AG10803 (cell line): ENCODE measurements at regions not wholly inside any gene's neighbourhood (a gene's known extent, or its start where the extent isn't known, plus 50 kb on each side); places are given as distances from the start of the nearest gene placed in this dataset.

Source experiments
- DNase-seq: peaks from one replicate; pipeline ENCODE4 v3.0.0; 2010; ENCODE audit warnings: low read depth
- H3K4me3 ChIP-seq: 2 replicates; pipeline ENCODE4 v1.5.1; 2011; ENCODE audit warnings: mild to moderate bottlenecking, low read length, control low read depth
- CTCF ChIP-seq: conservative IDR thresholded peaks from 2 replicates; pipeline ENCODE4 v1.5.1; 2011; ENCODE audit warnings: mild to moderate bottlenecking, low read length, control low read depth, inconsistent platforms

- TF ChIP-seq CTCF, result no peak
- DNase-seq, result no peak
- no peak overlapping the region for H3K4me3 ChIP-seq
Measured at GRCh38 chr4:17072483-17072882, 174.0 kb upstream of the LDB2 start.

- H3K4me3 ChIP-seq, result no peak overlapping the region
- DNase-seq, result no peak
- TF ChIP-seq CTCF, result no peak
Measured at GRCh38 chr4:17068891-17069290, 170.4 kb upstream of the LDB2 start.

GRCh38 chr4:17068392-17068791 lies 169.9 kb upstream of the LDB2 start:
- no peak for TF ChIP-seq CTCF
- DNase-seq, result peak; percentile 60
- no peak overlapping the region for H3K4me3 ChIP-seq

GRCh38 chr4:17066972-17067371 lies 168.5 kb upstream of the LDB2 start:
- DNase-seq, result peak; percentile 88
- no peak for TF ChIP-seq CTCF
- H3K4me3 ChIP-seq, result no peak overlapping the region

GRCh38 chr4:17066236-17066635 lies 167.8 kb upstream of the LDB2 start:
- DNase-seq, result peak; percentile 44
- TF ChIP-seq CTCF, result no peak
- no peak overlapping the region for H3K4me3 ChIP-seq

- peak; percentile 65 for DNase-seq
- no peak for TF ChIP-seq CTCF
- no peak overlapping the region for H3K4me3 ChIP-seq
Measured at GRCh38 chr4:17065821-17066220, 167.4 kb upstream of the LDB2 start.

GRCh38 chr4:17064959-17065358 lies 166.5 kb upstream of the LDB2 start:
- DNase-seq, result no peak

More at GRCh38 chr4:17064959-17065358, 166.5 kb upstream of the LDB2 start:
- no peak overlapping the region for H3K4me3 ChIP-seq
- no peak for TF ChIP-seq CTCF
